HG03060 (cell line): ENCODE measurements at regions not wholly inside any gene's neighbourhood (a gene's known extent, or its start where the extent isn't known, plus 50 kb on each side); places are given as distances from the start of the nearest gene placed in this dataset.

ENCODE experiments used
- ATAC-seq: cut with Tn5 transposase; IDR thresholded peaks from one replicate; pipeline ENCODE4 v1.9.1; 2021; ENCODE audit warnings: low read depth, moderate number of reproducible peaks; ENCODE audit not compliant: unreplicated experiment

GRCh38 chr9:99282406-99282805, 60.3 kb downstream of the SEC61B start:
- ATAC-seq, result no peak

- ATAC-seq, result no peak
These were observed 63.9 kb downstream of the SEC61B start for GRCh38 chr9:99285965-99286364.

GRCh38 chr9:99286536-99286935, 64.5 kb downstream of the SEC61B start:
- no peak for ATAC-seq

- ATAC-seq, result no peak
These were observed 65.6 kb downstream of the SEC61B start for GRCh38 chr9:99287641-99288040.

- no peak for ATAC-seq
These were observed 66.7 kb downstream of the SEC61B start for GRCh38 chr9:99288830-99289229.

GRCh38 chr9:99294850-99295461, 72.9 kb downstream of the SEC61B start:
- no peak for ATAC-seq

GRCh38 chr9:99296291-99296951, 74.3 kb downstream of the SEC61B start:
- ATAC-seq, result no peak

GRCh38 chr9:99298614-99299013, 76.5 kb downstream of the SEC61B start:
- no peak for ATAC-seq

- no peak for ATAC-seq
These were observed 77.4 kb downstream of the SEC61B start for GRCh38 chr9:99299211-99300102.

GRCh38 chr9:99300103-99300439, 78.0 kb downstream of the SEC61B start:
- no peak for ATAC-seq

- ATAC-seq, result no peak
These were observed 78.5 kb downstream of the SEC61B start for GRCh38 chr9:99300603-99301002.

- ATAC-seq, result no peak
These were observed 81.1 kb downstream of the SEC61B start for GRCh38 chr9:99303177-99303576.

GRCh38 chr9:99305124-99305523, 83.0 kb downstream of the SEC61B start:
- no peak for ATAC-seq

- no peak for ATAC-seq
These were observed 84.0 kb downstream of the SEC61B start for GRCh38 chr9:99305820-99306811.

- no peak for ATAC-seq
These were observed 85.8 kb downstream of the SEC61B start for GRCh38 chr9:99307851-99308250.

- no peak for ATAC-seq
These were observed 87.3 kb downstream of the SEC61B start for GRCh38 chr9:99309141-99309939.

- no peak for ATAC-seq
These were observed 90.7 kb downstream of the SEC61B start for GRCh38 chr9:99312736-99313135.

GRCh38 chr9:99319048-99319447, 97.0 kb downstream of the SEC61B start:
- no peak for ATAC-seq

GRCh38 chr9:99322299-99322698, 100.2 kb downstream of the SEC61B start:
- no peak for ATAC-seq
